H1 (cell line): ENCODE measurements at regions not wholly inside any gene's neighbourhood (a gene's known extent, or its start where the extent isn't known, plus 50 kb on each side); places are given as distances from the start of the nearest gene placed in this dataset.

Source experiments
- CTCF ChIA-PET: fragments of 300-600 bp; sonication (Branson Sonifier 250); formaldehyde crosslinking; loops from one replicate; lab custom pipeline; 2021; ENCODE audit not compliant: partially characterized antibody; lab: Charles Lee
- POLR2A ChIA-PET: fragments of 300-600 bp; sonication (Branson Sonifier 250); formaldehyde crosslinking; loops from one replicate; lab custom pipeline; 2021; ENCODE audit warnings: inconsistent platforms; ENCODE audit not compliant: partially characterized antibody; lab: Charles Lee
- DNase-seq, 2 experiments: peaks; one replicate each; pipeline versions ENCODE4 v3.0.0 to v3.0.0-alpha.2; 2010 to 2022; ENCODE audit warnings: low spot score in 2 of 2, low read depth in 1 of 2, mixed read lengths in 1 of 2
- FAIRE-seq: peaks from 2 replicates; lab custom pipeline; 2011; peaks lifted over from hg19 to GRCh38; lab: Jason Lieb, UNC
- H2AFZ ChIP-seq: 2 replicates; pipeline ENCODE4 v1.8.1; 2012; ENCODE audit warnings: low read length, inconsistent platforms
- H2AK5ac ChIP-seq: 2 replicates; pipeline ENCODE4 v1.6.1; 2013; ENCODE audit warnings: low read depth, low read length
- H2BK120ac ChIP-seq: replicated peaks from 2 replicates; pipeline ENCODE3; 2013; ENCODE audit warnings: low read depth, low read length, inconsistent platforms
- H2BK12ac ChIP-seq: 2 replicates; pipeline ENCODE4 v1.6.1; 2013; ENCODE audit warnings: low read depth, low read length
- H2BK15ac ChIP-seq: 2 replicates; pipeline ENCODE4 v1.6.1; 2013; ENCODE audit warnings: low read length
- H2BK20ac ChIP-seq: 2 replicates; pipeline ENCODE4 v1.6.1; 2013; ENCODE audit warnings: low read length
- H2BK5ac ChIP-seq: 2 replicates; pipeline ENCODE4 v1.6.1; 2013; ENCODE audit warnings: low read depth, low read length
- H3K14ac ChIP-seq: 2 replicates; pipeline ENCODE4 v1.6.1; 2013; ENCODE audit warnings: inconsistent platforms; ENCODE audit not compliant: insufficient read length
- H3K18ac ChIP-seq: 2 replicates; pipeline ENCODE4 v1.6.1; 2013; ENCODE audit warnings: low read length; ENCODE audit errors: extremely low read depth
- H3K23ac ChIP-seq: 2 replicates; pipeline ENCODE4 v1.6.1; 2013; ENCODE audit warnings: inconsistent platforms; ENCODE audit not compliant: insufficient read length
- H3K23me2 ChIP-seq: 2 replicates; pipeline ENCODE4 v1.6.1; 2013; ENCODE audit warnings: low read depth, low read length
- H3K27ac ChIP-seq: 2 replicates; pipeline ENCODE4 v1.6.1; 2011; ENCODE audit warnings: low read depth, low read length, inconsistent platforms
- H3K27me3 ChIP-seq, 4 experiments: replicated peaks in 1 of 4; 1 replicate in 1 of 4; 2 replicates in 3 of 4; pipeline versions ENCODE4 v1.6.1 to v1.8.1; 2011 to 2013; ENCODE audit warnings: low read length in 3 of 4, mild to moderate bottlenecking in 3 of 4, inconsistent platforms in 2 of 4, mixed read lengths in 2 of 4, moderate library complexity in 1 of 4; ENCODE audit not compliant: control insufficient read depth in 3 of 4, insufficient read depth in 3 of 4; ENCODE audit errors: extremely low read depth in 1 of 4
- H3K36me3 ChIP-seq, 4 experiments: 2 replicates each; pipeline versions ENCODE4 v1.6.1 to v1.8.1; 2011 to 2013; ENCODE audit warnings: mild to moderate bottlenecking in 4 of 4, low read length in 3 of 4, moderate library complexity in 2 of 4, control low read depth in 1 of 4, inconsistent platforms in 1 of 4; ENCODE audit not compliant: insufficient read depth in 4 of 4, control insufficient read depth in 2 of 4
- H3K4ac ChIP-seq: replicated peaks from 2 replicates; pipeline ENCODE3; 2013; ENCODE audit warnings: low read length, low read depth, mixed read lengths, inconsistent platforms; ENCODE audit not compliant: insufficient read length
- H3K4me1 ChIP-seq, 4 experiments: replicated peaks in 1 of 4; 1 replicate in 1 of 4; 2 replicates in 3 of 4; pipeline versions ENCODE4 v1.6.1 to v1.8.1; 2011 to 2013; ENCODE audit warnings: low read length in 3 of 4, inconsistent platforms in 2 of 4, mixed read lengths in 1 of 4; ENCODE audit not compliant: insufficient read depth in 4 of 4, control insufficient read depth in 3 of 4
- H3K4me2 ChIP-seq, 2 experiments: 2 replicates each; pipeline versions ENCODE4 v1.6.1 to v1.8.1; 2011 to 2013; ENCODE audit warnings: low read depth in 2 of 2, low read length in 2 of 2, control low read depth in 1 of 2, inconsistent platforms in 1 of 2, mild to moderate bottlenecking in 1 of 2; ENCODE audit not compliant: insufficient read depth in 1 of 2
- H3K4me3 ChIP-seq, 4 experiments: fragments of 200-600, 300-600 bp in 1 of 4; sonication (generic), shearing (Covaris generic), sonication (Bioruptor Twin) in 1 of 4; 2 replicates each; pipeline versions ENCODE4 v1.5.1 to v1.8.1; 2011 to 2016; ENCODE audit warnings: low read length in 4 of 4, low read depth in 3 of 4, control low read depth in 2 of 4, inconsistent platforms in 2 of 4, mild to moderate bottlenecking in 2 of 4, mixed read lengths in 1 of 4, moderate library complexity in 1 of 4; ENCODE audit not compliant: insufficient read depth in 2 of 4; ENCODE audit errors: extremely low read depth in 1 of 4
- H3K56ac ChIP-seq: replicated peaks from 2 replicates; pipeline ENCODE3; 2013; ENCODE audit warnings: low read depth, mild to moderate bottlenecking, mixed read lengths, low read length, inconsistent platforms; ENCODE audit not compliant: insufficient read length
- H3K79me1 ChIP-seq: 2 replicates; pipeline ENCODE4 v1.6.1; 2013; ENCODE audit warnings: low read depth, low read length, control low read depth
- H3K79me2 ChIP-seq, 2 experiments: 2 replicates each; pipeline versions ENCODE4 v1.6.1 to v1.8.1; 2012 to 2013; ENCODE audit warnings: low read length in 2 of 2, mild to moderate bottlenecking in 2 of 2, inconsistent platforms in 1 of 2; ENCODE audit not compliant: insufficient read depth in 2 of 2, control insufficient read depth in 1 of 2
- H3K9ac ChIP-seq, 4 experiments: replicated peaks in 1 of 4; 1 replicate in 1 of 4; 2 replicates in 3 of 4; pipeline versions ENCODE4 v1.6.1 to v1.8.1; 2011 to 2013; ENCODE audit warnings: low read depth in 3 of 4, low read length in 3 of 4, control low read depth in 2 of 4, mild to moderate bottlenecking in 2 of 4, moderate library complexity in 2 of 4, inconsistent platforms in 1 of 4; ENCODE audit errors: extremely low read depth in 1 of 4
- H3K9me3 ChIP-seq, 2 experiments: 2 replicates each; pipeline versions ENCODE4 v1.6.1 to v1.8.1; 2012 to 2013; ENCODE audit warnings: mild to moderate bottlenecking in 2 of 2, moderate library complexity in 2 of 2, control low read depth in 1 of 2, inconsistent platforms in 1 of 2, low read depth in 1 of 2, low read length in 1 of 2, mixed read lengths in 1 of 2; ENCODE audit not compliant: insufficient read depth in 2 of 2
- H4K20me1 ChIP-seq, 2 experiments: replicated peaks in 1 of 2; 2 replicates each; pipeline versions ENCODE3 to v1.8.1; 2011 to 2013; ENCODE audit warnings: inconsistent platforms in 2 of 2, low read length in 2 of 2, mild to moderate bottlenecking in 1 of 2; ENCODE audit not compliant: insufficient read depth in 2 of 2, control insufficient read depth in 1 of 2
- H4K5ac ChIP-seq: 2 replicates; pipeline ENCODE4 v1.6.1; 2013; ENCODE audit warnings: low read length, low read depth, mixed read lengths, inconsistent platforms; ENCODE audit not compliant: insufficient read length
- H4K8ac ChIP-seq: 2 replicates; pipeline ENCODE4 v1.8.0; 2013; ENCODE audit warnings: mild to moderate bottlenecking, moderate library complexity, low read length, inconsistent platforms; ENCODE audit not compliant: insufficient read depth; ENCODE audit errors: extremely low read depth
- H4K91ac ChIP-seq: replicated peaks from 2 replicates; pipeline ENCODE3; 2013; ENCODE audit warnings: low read length, mixed read lengths, inconsistent platforms; ENCODE audit not compliant: insufficient read length
- CBX5 ChIP-seq: fragments of 300-800, 300-1000 bp; sonication (generic); IDR thresholded peaks from 2 replicates; pipeline ENCODE4 v1.7.1; 2016; ENCODE audit warnings: antibody characterized with exemption, low read length, low read depth
- CHD2 ChIP-seq: IDR thresholded peaks from 2 replicates; pipeline ENCODE4 v1.6.1; 2012; ENCODE audit warnings: low read length, improper control_type of control experiment
- CREB1 ChIP-seq: IDR thresholded peaks from 2 replicates; pipeline ENCODE4 v1.6.1; 2012; ENCODE audit warnings: inconsistent platforms
- FOSL1 ChIP-seq: IDR thresholded peaks from 2 replicates; pipeline ENCODE4 v1.6.1; 2011; ENCODE audit warnings: mild to moderate bottlenecking, low read depth, low read length, moderate library complexity; ENCODE audit not compliant: insufficient read depth
- GTF2F1 ChIP-seq: IDR thresholded peaks from 2 replicates; pipeline ENCODE4 v1.6.1; 2012; ENCODE audit warnings: low read depth, low read length, improper control_type of control experiment, borderline replicate concordance
- MAX ChIP-seq: IDR thresholded peaks from 2 replicates; pipeline ENCODE4 v1.6.1; 2012; ENCODE audit warnings: inconsistent platforms
- PHF8 ChIP-seq: fragments of 200-600 bp; sonication (generic); conservative IDR thresholded peaks from 2 replicates; pipeline ENCODE4 v1.7.1; 2012; ENCODE audit warnings: low read depth, mild to moderate bottlenecking, inconsistent platforms, low read length, moderate library complexity
- POLR2A ChIP-seq, 2 experiments: IDR thresholded peaks; 1 replicate in 1 of 2; 2 replicates in 1 of 2; pipeline ENCODE4 v1.6.1; 2011; ENCODE audit warnings: low read depth in 2 of 2, low read length in 2 of 2, mild to moderate bottlenecking in 2 of 2; ENCODE audit errors: control extremely low read depth in 1 of 2
- POU5F1 ChIP-seq: IDR thresholded peaks from 2 replicates; pipeline ENCODE4 v1.6.1; 2011; ENCODE audit warnings: low read depth, mild to moderate bottlenecking, low read length, moderate library complexity
- RAD21 ChIP-seq, 2 experiments: IDR thresholded peaks in 1 of 2; conservative IDR thresholded peaks in 1 of 2; 2 replicates each; pipeline ENCODE4 v1.6.1; 2011; ENCODE audit warnings: low read depth in 2 of 2, low read length in 2 of 2, improper control_type of control experiment in 1 of 2, inconsistent platforms in 1 of 2, mild to moderate bottlenecking in 1 of 2, moderate library complexity in 1 of 2
- RBBP5 ChIP-seq: IDR thresholded peaks from 2 replicates; pipeline ENCODE4 v1.7.1; 2012; ENCODE audit warnings: low read depth, mild to moderate bottlenecking, inconsistent platforms, low read length, moderate library complexity, borderline replicate concordance
- SAP30 ChIP-seq: fragments of 300-600 bp; sonication (generic); IDR thresholded peaks from 2 replicates; pipeline ENCODE4 v1.7.1; 2012; ENCODE audit warnings: low read length, moderate library complexity, mild to moderate bottlenecking, inconsistent platforms; ENCODE audit not compliant: insufficient read depth, insufficient replicate concordance
- SP2 ChIP-seq: IDR thresholded peaks from 2 replicates; pipeline ENCODE4 v1.6.1; 2012; ENCODE audit warnings: mild to moderate bottlenecking, low read length, inconsistent platforms
- SRF ChIP-seq: IDR thresholded peaks from 2 replicates; pipeline ENCODE4 v1.6.1; 2011; ENCODE audit warnings: mild to moderate bottlenecking, low read depth, low read length, moderate library complexity
- YY1 ChIP-seq: IDR thresholded peaks from 2 replicates; pipeline ENCODE4 v1.6.1; 2011; ENCODE audit warnings: low read depth, mild to moderate bottlenecking, low read length
- ZNF274 ChIP-seq: IDR thresholded peaks from 2 replicates; pipeline ENCODE4 v1.7.0; 2012; ENCODE audit warnings: low read length, borderline replicate concordance; ENCODE audit errors: extremely low read depth
- WGBS, 2 experiments: shearing (Covaris generic) in 1 of 2; methylation state at CpG; one replicate each; pipeline versions ENCODE4 v1.1.6 to v1.1.7; 2013 to 2015; ENCODE audit warnings: low lambda C conversion rate in 2 of 2, mixed read lengths in 2 of 2, inconsistent platforms in 1 of 2, low coverage in 1 of 2, missing lambda C conversion rate in 1 of 2; ENCODE audit not compliant: insufficient replicate concordance in 2 of 2, insufficient coverage in 1 of 2, insufficient read length in 1 of 2; ENCODE audit errors: extremely low coverage in 1 of 2, missing lambda C conversion rate in 1 of 2; 5-methylcytosine and 5-hydroxymethylcytosine counted together

- H4K91ac ChIP-seq = no peak overlapping the region
- no peaks in the 10 kb centered on the region for H3K79me1 ChIP-seq
- no peaks in the 10 kb centered on the region; the same call in 1 of the 2 replicates for H3K23me2 ChIP-seq
- H3K23ac ChIP-seq = no peak overlapping the region
- no peak for DNase-seq
- H2AFZ ChIP-seq = no peak overlapping the region; the same call in 1 of the 2 replicates
- WGBS, 2 experiments = 82% methylated on average over 4 of the region's 4 CpGs; no CpG with 5 or more reads in 1 of the 2 experiments
- no peaks in the 10 kb centered on the region; a peak in 1 of 7 replicates for H3K27me3 ChIP-seq
- no peak overlapping the region for H3K4me2 ChIP-seq
- H2AK5ac ChIP-seq = no peak overlapping the region
- no peak overlapping the region for H3K56ac ChIP-seq
- H3K4me1 ChIP-seq = no peaks in the 10 kb centered on the region
- H4K5ac ChIP-seq = no peak overlapping the region
- no peak overlapping the region for H3K18ac ChIP-seq
- no peaks in the 10 kb centered on the region for H4K20me1 ChIP-seq
- POLR2A ChIA-PET = no interaction called here
- H3K14ac ChIP-seq = no peak overlapping the region
- no peak overlapping the region for H3K9ac ChIP-seq
- H2BK5ac ChIP-seq = no peak overlapping the region
- H3K36me3 ChIP-seq = no peaks in the 10 kb centered on the region
- CTCF ChIA-PET = interaction anchor here (0.7 to 1.6 kb wide), 4 partner anchors 11 to 148 kb away, joined by 3 to 4 read pairs (median 4); no protein-coding TSS in a partner anchor
- no peak for FAIRE-seq
- H3K4ac ChIP-seq = no peak overlapping the region
- no peaks in the 10 kb centered on the region for H3K79me2 ChIP-seq
- H3K4me3 ChIP-seq = no peak overlapping the region
- no peak overlapping the region for H2BK120ac ChIP-seq
- no peaks in the 10 kb centered on the region for H3K9me3 ChIP-seq
- H4K8ac ChIP-seq = no peak overlapping the region
- no peak overlapping the region for H3K27ac ChIP-seq
- H2BK12ac ChIP-seq = no peak overlapping the region
- H2BK20ac ChIP-seq = no peak overlapping the region
- H2BK15ac ChIP-seq = no peak overlapping the region
- TF ChIP-seq POU5F1 (no peak), YY1 (no peak), RBBP5 (no peak), SRF (no peak), CHD2 (no peak), PHF8 (no peak), RAD21 (IDR thresholded peaks at IDR 0.05 in 1 of 2, conservative IDR thresholded peaks at IDR 0.05 in 1 of 2; ENCODE audit: low read depth in 2 of 2, low read length in 2 of 2) (no peak), SP2 (no peak), SAP30 (no peak), CBX5 (no peak), CREB1 (no peak), FOSL1 (no peak), POLR2A (IDR thresholded peaks at IDR 0.05; ENCODE audit: control extremely low read depth in 1 of 2, low read depth in 2 of 2, low read length in 2 of 2) (no peak), ZNF274 (no peak), MAX (no peak), GTF2F1 (no peak)
Measured at GRCh38 chr18:59848002-59848401, 51.8 kb upstream of the PMAIP1 start.
